Stimulated activated CD4-positive, alpha-beta T cell treated with anti-CD3 and anti-CD28 coated beads, Interleukin-4, amount 100 ng/mL, for 4 hours (primary cell): ENCODE measurements at regions not wholly inside any gene's neighbourhood (a gene's known extent, or its start where the extent isn't known, plus 50 kb on each side); places are given as distances from the start of the nearest gene placed in this dataset.

Experiments
- DNase-seq, 2 experiments: peaks; one replicate each; pipeline ENCODE4 v3.0.0-alpha.2; 2020

DNA sequence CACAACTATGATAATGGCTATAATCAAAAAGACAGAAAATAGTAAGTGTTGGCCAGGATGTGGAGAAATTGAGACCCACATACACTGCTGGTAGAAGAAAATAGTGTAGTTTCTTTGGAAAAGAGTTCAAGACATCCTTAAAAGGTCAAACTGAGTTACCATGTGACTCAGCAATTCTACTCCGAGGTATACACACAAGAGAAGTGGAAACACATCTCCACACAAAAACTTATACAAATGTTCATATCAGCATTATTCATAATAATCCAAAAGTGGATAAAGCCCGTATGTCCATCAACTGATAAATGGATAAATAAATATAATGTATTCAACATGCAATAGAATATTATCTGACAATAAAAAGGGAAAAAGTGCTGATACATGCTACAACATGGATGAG lies 532.2 kb downstream of the NR2F1-AS1 start:
- no peak for DNase-seq

DNA sequence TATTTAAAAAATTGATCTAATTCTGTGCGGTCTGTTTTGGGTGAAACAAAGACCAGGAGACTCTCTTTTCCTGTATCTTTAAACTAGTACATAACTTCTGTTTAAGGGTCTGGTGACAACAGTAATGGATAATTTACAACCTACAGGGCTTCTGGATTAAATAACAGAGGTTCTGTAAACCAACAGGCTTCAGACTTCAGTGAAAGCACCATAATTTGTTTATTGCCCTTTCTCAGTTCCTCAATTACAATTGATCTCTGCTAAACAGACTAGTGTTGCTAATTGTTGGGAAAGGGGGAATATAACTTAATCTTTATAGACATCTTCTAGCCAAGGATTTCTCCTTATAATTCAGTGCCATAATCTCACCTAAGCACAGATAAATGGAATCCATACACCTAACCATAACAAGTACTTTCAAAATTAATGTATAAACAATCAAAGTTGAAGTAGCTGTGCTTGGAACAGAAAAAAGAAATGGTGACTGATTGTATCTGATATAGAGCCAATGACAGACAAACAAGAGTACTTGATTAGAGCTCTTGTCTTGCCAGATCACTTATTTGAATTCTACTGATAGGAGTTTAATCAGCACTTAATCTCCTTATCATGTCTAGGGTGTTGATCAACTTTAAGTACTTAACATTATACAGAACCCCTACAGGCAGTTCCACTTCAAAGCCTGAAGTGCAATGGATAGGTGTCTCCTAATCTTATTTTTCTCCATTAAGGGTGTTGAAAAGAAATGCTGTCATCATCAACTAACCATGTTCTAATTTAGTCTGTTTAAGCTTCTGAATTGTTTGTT lies 536.0 kb downstream of the NR2F1-AS1 start:
- no peak for DNase-seq

GRCh38 chr5:93039888-93040287 lies 541.1 kb downstream of the NR2F1-AS1 start:
- DNase-seq = no peak

DNA sequence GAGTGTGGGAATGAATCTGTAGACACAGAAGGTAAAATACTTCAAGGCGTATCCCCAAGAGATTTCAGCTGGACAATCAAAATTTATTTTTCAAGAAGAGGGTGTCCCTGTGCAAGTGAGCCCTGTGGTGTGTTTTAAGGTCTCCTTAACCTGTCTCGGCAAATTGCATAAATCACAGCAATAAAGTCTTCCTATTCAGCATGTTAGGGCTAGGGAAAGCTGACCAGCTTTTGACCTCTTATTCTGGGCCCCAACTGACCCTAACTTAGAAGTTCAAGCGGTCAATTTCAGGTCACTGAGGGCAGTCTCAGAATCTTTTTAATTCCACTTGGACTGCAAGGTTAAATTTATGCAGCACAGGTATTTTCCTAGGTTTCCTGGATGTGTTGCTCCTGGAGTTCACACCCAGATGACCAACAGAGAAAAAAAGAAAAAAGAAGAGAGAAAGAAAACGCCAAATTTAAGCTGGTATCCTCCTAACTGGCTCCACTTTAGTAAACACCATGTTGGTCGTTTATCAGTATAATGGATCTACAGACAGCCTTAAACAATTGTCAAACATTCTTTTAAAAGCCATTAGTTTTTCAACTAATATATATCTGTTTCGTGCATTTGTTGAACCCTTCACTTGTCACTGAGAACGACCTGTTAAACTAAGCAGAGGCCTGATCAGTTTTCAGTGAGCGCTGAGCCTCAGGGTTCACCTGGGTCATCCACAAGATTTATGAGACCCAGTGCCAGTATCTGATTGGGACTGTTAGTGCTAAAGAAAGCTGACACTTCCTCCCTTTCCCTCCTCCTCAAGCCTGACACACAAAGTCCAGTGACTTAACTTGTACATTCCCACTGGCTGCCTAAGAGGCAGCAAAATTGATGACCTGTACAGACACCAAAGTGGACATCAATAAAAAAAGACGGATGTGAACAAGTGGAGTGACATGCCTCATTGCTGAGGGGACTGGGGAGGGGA lies 546.1 kb downstream of the NR2F1-AS1 start:
- DNase-seq = no peak

DNA sequence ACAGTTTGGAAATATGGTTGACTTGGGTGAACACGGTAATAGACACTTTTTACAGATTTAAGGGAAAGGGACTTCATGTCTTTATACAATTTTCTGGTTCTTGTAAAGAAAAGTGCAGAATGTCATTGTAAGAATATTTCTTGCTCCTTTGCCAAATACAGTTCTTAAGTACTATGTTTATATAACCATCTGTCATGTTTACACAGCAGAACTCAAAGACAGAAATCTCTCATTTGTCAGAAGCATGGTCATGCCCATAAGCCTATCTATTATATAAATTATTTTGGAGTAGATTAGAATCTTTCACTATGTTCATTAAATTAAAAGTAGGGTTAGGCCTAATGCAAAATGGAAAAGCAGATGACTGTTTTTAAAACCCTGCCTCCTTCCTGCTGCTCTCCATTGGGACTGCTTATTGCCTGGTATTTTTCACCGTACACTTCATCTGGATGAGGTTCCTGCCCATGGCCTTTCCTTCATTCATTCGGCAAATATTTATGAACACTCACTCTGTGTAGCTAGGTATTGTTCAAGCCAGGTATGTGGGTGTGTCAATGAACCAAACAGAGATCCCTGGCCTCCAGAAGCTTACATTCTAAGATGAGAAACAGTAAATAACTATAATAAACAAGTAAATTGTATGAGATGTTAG lies 558.1 kb downstream of the NR2F1-AS1 start:
- no peak for DNase-seq

- no peak for DNase-seq
These were observed 558.8 kb downstream of the NR2F1-AS1 start for GRCh38 chr5:93022211-93022610.

- DNase-seq = no peak
These were observed 561.1 kb downstream of the NR2F1-AS1 start for GRCh38 chr5:93019896-93020295.

DNA sequence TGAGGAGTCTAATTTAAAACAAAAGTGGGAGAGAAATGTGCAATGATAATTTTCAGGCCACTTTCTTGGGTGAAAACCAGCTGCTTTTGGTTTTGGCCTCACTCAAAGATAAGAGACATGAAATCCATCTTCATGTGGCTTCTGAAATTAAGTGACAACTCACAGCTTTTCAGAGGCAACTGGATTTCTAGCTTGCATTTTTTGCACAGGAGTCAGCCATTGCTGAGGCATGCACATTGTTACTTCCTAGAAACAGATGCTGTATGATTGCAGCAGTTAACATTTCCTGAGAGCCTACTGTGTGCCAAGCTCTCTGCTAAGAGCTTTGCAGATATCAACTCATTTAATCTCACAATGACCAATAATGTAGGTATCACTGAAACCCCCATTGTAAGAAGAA lies 562.6 kb downstream of the NR2F1-AS1 start:
- DNase-seq = no peak

- DNase-seq = no peak
These were observed 563.2 kb downstream of the NR2F1-AS1 start for GRCh38 chr5:93017849-93018248.

DNA sequence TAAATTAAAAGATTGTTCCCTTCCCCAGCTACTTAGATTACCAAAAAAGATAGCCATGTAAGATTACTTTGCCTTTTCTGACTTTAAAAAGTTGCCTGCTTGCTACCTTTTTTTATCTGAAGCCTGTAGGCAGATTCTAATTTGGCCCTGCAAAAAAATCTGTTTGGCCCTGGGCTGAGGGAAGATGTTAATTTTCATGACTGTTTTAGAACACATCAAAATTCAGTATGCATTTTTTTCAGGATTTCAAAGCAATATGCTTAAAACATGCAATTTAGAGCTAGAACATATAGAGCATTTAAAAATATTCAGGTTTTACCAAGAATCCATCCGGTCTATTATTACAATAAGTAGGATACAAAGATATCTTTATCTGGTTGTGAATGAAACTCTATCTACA lies 563.6 kb downstream of the NR2F1-AS1 start:
- DNase-seq = no peak

DNA sequence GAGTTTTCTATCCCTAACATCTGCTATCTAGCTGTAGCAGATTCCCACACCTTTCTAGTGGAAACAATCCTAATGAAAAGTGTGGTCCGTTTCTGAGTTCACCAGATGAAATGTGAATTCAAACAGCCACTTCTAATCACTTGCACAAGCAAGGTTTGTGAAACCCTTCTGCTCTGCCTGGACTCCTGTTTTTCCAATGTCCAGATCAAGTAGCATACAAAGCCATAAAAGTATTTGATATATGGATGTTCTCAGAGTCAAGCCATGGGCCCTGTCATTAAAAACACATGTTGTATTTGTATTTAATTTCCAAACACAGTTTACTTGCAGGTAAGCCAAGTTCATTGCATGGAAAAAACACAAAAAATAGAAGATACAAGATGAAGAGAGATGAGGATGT lies 570.4 kb downstream of the NR2F1-AS1 start:
- DNase-seq = no peak

- no peak for DNase-seq
These were observed 571.0 kb downstream of the NR2F1-AS1 start for GRCh38 chr5:93010037-93010436.

DNA sequence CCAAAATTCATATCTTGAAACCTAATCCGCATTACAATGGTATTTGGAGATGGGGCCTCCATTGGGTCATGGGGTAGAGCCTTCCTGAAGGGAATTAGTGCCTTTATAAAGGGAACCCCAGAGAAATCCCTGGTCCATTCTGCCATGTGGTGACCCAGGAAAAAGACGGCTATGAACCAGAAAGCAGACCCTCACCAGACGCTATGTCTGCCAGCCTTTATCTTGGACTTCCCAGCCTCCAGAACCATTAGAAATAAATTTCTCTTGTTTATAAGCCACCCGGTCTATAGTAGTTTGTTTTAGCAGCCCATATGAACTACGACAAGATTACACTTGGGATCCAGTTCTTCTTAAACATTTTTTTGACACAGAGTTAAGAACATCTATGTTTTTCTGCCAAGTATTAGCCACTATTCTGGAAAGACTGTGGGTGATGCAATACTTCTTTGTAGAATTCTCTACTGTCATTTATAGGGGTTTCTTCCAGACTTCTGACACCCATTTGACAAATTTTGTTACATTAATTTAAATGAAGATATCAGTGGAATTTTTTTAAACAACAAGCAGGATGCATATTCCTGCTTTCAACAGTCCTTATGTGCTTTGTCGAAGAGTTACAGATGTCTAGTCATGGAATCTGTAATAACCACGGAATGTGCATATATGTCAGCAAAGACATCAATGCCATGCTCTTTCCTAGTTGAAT lies 572.4 kb downstream of the NR2F1-AS1 start:
- DNase-seq = no peak

DNA sequence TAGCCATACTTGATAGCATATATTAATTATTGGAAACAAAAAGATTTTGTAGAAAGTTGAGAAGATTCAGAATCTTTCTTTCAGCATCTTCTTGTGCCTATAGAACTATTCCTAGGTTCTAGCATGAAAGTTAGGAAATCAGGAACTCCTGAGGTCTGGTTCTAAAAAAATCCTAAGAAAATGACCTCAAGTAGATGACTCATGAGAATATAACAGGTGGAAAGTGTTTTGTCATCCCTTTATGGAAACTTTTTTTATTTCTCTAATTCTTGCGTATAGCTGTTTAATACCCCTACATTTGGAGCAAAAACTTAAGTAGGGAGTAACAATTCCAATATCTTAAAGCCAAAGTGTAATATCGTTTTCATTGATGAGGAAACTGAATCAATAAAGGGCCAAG lies 574.1 kb downstream of the NR2F1-AS1 start:
- DNase-seq = no peak

DNA sequence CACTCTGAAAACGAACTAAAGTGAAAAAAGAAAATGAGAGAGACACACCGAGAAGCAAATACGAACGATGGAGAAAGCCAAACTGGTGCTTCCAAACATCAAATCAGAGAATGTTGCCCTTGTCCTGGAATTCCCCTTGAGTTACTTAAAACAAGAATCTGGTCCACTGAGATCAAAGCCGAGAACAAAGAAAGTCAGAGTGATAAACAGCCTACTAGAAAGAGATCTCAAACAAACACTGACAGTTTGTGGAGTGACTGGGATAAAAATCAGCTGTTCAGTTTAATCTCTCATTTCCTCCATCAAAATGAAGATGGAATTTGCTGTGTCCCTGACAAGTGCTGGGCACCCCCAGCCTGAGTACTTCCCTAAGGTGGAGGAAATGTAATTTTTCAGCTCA lies 582.6 kb downstream of the NR2F1-AS1 start:
- DNase-seq = no peak

- DNase-seq = no peak
These were observed 586.6 kb downstream of the NR2F1-AS1 start for GRCh38 chr5:92994392-92994791.

DNA sequence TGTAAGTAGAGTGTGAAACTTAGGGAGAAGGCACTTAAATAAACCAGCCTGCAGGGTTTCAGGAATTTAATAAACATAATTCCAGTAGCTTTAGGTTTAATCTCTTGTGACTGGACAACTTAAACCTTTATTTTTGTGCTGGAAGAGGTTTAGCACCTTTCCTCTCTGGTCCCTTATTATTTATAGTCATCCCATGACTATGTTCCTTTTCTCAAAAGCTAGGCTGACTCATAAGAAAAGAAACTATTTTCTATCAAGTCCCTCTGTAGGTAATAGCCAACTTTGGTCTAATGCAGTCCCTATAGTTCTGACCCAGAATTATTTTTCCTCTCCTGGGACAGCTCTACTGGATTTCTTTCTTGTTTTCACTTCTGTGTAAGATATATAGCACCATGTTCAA lies 588.9 kb downstream of the NR2F1-AS1 start:
- no peak for DNase-seq

- no peak for DNase-seq
These were observed 589.4 kb downstream of the NR2F1-AS1 start for GRCh38 chr5:92991581-92992067.

- no peak for DNase-seq
These were observed 590.2 kb downstream of the NR2F1-AS1 start for GRCh38 chr5:92990771-92991170.

DNA sequence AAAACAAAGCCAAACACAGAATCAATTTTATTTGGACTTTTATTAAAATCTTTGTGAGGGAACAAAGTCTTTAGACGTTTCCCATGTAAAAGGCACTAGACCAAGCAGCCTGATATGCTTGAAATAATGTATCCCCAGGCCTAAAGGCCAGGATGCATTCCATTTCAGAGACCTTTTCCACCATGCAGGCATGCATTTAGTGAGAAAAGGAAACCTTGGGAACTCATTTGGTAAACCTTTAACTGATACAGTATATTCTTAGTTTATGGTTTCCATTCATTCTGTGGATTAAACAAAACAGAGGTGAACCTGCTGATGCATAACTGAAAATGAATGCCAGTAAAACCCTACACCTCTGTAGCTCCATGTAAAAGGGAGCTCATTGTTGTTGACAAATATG lies 600.0 kb downstream of the NR2F1-AS1 start:
- no peak for DNase-seq

- DNase-seq = no peak
These were observed 600.5 kb downstream of the NR2F1-AS1 start for GRCh38 chr5:92980491-92980890.

DNA sequence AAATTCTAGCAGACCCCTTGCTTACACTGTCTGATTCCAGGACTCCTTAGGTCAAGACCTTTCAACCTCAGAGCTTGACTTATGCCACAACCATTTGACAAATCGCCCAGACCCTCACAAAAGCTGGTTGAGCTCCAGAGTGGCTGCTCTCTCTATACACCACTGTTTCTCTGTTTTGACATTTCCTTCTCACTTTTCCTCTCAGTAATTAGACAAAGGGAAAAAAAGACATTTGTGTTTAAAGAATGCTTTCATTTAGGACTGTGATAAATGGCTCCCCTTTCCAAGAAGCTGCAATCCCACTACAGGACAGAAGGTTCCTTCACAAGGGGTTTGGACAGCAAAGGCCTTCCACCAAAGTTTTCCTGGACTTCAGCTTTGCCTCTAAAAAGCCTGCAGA lies 601.3 kb downstream of the NR2F1-AS1 start:
- no peak for DNase-seq
